GM13977 (cell line): ENCODE measurements at regions not wholly inside any gene's neighbourhood (a gene's known extent, or its start where the extent isn't known, plus 50 kb on each side); places are given as distances from the start of the nearest gene placed in this dataset.
"Not testable (repeated sequence)": the region's sequence is repeated elsewhere in the genome, so short reads cannot be mapped to it uniquely, and the experiment has no call there.

Source experiments
- DNase-seq: peaks from one replicate; pipeline ENCODE4 v3.0.0; 2012; ENCODE audit warnings: low spot score
- in situ Hi-C: fragments of 300-500 bp; cut with MboI; formaldehyde crosslinking; loops from one replicate; pipeline ENCODE4 v1.12.0; 2022; ENCODE audit warnings: low sequenced_read_pairs, low pct_unique_long_range_greater_than_20kb, mixed read lengths, inconsistent platforms; ENCODE audit not compliant: unreplicated experiment
- TF ChIP-seq, protein P1 (sequence below): IDR thresholded peaks from 2 replicates; pipeline ENCODE4 v1.5.1; 2012; ENCODE audit warnings: mild to moderate bottlenecking, control low read depth; ENCODE audit not compliant: insufficient read depth; ENCODE audit errors: extremely low read depth, missing control alignments

DNA sequence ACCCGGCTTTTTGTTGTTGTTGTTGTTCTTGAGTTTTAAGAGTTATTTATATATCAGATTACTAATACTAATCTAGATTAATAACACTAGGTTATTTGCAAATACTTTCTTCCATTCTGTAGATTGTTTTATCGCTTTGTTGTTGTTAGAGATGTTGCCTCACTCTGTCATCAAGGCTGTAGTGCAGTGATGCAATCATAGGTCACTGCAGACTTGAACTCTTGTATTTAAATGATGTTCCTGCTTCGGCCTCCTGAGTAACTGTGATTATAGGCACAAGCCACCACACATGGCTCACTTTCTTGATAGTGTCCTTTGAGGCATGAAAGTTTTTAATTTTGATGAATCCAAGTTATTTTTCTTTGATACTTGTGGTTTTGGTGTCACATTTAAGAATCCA is 129.0 kb downstream of the VSIG4 start:
- in situ Hi-C loops, result no loop called here
- TF ChIP-seq, protein P1, sequence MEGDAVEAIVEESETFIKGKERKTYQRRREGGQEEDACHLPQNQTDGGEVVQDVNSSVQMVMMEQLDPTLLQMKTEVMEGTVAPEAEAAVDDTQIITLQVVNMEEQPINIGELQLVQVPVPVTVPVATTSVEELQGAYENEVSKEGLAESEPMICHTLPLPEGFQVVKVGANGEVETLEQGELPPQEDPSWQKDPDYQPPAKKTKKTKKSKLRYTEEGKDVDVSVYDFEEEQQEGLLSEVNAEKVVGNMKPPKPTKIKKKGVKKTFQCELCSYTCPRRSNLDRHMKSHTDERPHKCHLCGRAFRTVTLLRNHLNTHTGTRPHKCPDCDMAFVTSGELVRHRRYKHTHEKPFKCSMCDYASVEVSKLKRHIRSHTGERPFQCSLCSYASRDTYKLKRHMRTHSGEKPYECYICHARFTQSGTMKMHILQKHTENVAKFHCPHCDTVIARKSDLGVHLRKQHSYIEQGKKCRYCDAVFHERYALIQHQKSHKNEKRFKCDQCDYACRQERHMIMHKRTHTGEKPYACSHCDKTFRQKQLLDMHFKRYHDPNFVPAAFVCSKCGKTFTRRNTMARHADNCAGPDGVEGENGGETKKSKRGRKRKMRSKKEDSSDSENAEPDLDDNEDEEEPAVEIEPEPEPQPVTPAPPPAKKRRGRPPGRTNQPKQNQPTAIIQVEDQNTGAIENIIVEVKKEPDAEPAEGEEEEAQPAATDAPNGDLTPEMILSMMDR, result no peak
- no peak for DNase-seq

DNA sequence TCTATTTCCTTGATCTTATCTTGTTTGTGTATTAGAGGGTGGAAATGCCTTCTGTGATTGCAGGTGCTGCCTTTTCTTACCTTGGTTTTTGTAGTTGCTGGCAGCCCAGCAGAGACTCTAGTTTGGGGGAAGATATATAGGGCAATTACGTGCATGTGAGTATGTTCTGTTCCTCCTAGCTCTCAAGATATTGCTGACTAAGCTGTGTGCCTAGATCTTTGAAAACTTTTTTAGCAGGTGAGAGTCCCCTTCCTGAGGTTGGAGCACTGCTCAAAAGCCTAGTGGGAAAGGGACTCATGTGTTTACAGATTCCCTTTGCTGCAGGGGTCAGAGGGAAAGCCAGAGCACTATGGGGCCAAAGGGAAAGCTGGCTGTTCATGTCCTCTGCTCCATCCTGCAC is 136.1 kb downstream of the VSIG4 start:
- TF ChIP-seq, protein P1, result no peak
- DNase-seq, result no peak
- in situ Hi-C loops, result no loop called here

DNA sequence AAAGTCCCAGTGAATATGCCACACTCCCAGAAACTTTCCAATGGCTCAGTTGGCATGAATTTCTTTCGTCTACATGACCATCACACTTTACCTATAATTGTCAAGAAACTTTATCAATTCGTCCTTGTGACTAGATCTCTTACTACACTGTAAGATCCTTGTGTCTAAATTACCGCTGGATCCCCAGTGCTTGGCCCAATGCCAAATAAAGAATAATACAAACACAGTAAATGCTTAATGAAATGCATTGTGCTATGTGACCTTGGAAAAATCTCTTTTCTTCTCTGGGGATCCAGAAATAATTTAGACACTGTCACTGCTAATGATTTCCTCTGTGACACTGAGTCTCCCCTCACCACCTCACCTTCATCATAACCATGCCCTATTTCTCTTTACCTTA is 137.9 kb downstream of the VSIG4 start:
- DNase-seq, result no peak

DNA sequence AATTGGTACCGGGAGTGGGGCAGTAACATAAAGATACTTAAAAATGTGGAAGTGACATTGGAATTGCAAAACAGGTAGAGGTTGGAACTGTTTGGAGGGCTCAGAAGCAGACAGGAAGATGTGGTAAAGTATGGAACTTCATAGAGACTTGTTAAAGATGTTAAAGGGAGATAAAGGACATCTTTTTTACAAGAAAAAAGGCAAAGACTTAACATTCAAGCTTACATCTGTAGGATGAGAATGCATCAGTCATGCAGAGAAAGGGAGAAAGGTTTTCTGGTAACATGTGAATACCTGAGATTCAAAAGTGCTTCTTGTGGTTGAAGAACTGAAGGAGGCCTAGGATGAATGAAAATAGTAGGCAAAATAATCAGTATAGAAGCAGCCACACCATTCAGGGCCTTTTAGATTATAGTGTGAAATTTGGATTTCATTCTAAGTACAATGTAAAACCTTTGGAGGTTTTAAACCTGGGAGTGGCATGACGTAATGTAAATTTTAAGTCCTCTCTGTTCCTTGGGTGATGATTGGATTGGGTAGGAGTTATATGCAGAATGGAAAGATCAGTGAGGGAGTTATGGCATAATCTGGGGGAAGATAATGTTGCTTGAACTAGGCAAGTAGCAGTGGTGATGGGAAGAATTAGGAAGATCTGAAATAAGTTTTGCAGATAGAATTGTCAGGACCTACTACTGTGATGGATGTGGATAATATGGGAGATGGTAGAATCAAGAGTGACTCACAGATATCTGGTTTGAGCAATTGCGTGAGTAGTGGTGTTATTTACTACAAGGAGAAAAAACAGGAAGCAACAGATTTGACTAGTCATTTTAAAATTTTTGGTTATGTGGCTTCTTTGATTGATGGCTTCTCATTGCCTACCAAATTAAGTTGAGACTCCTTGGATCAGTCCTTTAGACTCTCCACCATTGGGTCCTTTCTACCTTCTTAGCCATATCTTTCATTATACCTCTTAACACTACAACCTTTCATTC is 138.7 kb downstream of the VSIG4 start:
- in situ Hi-C loops, result no loop called here
- TF ChIP-seq, protein P1, result no peak
- DNase-seq, result no peak

More for the DNA sequence above, 137.9 kb downstream of the VSIG4 start:
- in situ Hi-C loops, result no loop called here
- TF ChIP-seq, protein P1, result no peak

- in situ Hi-C loops, result no loop called here
- TF ChIP-seq, protein P1, result no peak
- DNase-seq, result no peak
Measured at GRCh38 chrX:65894133-65894532, 145.7 kb downstream of the VSIG4 start.

DNA sequence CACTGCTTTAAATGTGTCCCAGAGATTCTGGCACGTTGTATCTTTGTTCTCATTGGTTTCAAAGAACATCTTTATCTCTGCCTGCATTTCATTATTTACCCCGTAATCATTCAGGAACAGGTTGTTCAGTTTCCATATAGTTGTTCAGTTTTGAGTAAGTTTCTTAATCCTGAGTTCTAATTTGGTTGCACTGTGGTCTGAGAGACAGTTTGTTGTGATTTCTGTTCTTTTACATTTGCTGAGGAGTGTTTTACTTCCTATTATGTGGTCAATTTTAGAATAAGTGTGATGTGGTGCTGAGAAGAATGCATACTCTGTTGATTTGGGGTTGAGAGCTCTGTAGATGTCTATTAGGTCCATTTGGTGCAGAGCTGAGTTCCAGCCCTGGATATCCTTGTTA is 148.1 kb downstream of the VSIG4 start:
- DNase-seq, in situ Hi-C loops: not testable (repeated sequence)

DNA sequence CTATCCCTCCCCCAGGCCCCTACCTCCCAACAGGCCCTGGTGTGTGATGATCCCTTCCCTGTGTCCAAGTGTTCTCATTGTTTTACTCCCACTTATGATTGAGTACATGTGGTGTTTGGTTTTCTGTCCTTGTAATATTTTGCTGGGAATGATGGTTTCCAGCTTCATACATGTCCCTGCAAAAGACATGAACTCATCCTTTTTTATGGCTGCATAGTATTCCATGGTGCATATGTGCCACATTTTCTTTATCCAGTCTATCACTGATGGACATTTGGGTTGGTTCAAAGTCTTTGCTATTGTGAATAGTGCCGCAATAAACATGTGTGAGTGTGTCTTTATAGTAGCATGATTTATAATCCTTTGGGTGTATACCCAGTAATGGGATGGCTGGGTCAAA is 151.7 kb downstream of the VSIG4 start:
- DNase-seq, in situ Hi-C loops: not testable (repeated sequence)
